OCI-LY1 (cell line): ENCODE measurements at regions not wholly inside any gene's neighbourhood (a gene's known extent, or its start where the extent isn't known, plus 50 kb on each side); places are given as distances from the start of the nearest gene placed in this dataset.

Experiments
- EZH2 ChIP-seq: fragments of 200-600 bp; sonication (generic), shearing (Covaris generic); IDR thresholded peaks from 2 replicates; pipeline ENCODE4 v1.8.0; 2017; ENCODE audit warnings: borderline replicate concordance, mixed run types, mild to moderate bottlenecking, antibody characterized with exemption, low read length, moderate library complexity, mixed read lengths
- TF ChIP-seq, protein P1 (sequence below): fragments of 200-600 bp; sonication (generic), shearing (Covaris generic); IDR thresholded peaks from 2 replicates; pipeline ENCODE4 v1.5.1; 2017; ENCODE audit warnings: mild to moderate bottlenecking, antibody characterized with exemption, low read length, moderate library complexity, mixed read lengths

DNA sequence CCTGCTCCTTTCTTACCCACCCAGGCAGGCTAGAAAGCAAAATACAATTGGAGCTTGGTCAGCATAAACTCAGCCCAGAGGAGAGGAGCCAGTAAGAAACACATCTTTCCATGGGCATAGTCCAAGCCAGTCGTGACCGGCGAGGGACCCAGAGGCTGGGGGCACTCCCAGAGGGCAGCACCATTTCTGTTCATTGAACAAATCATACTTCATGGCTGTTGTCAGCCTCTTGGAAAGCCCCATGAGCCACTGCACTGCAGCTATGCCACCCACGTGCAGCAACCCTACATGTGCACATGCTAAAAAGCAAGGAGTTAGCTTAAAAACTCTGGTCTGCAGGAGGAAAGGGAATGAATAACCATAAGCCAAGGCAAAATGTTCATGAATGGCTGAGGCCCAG is 90.0 kb upstream of the CDKN3 start:
- TF ChIP-seq EZH2: no peak
- TF ChIP-seq, protein P1, sequence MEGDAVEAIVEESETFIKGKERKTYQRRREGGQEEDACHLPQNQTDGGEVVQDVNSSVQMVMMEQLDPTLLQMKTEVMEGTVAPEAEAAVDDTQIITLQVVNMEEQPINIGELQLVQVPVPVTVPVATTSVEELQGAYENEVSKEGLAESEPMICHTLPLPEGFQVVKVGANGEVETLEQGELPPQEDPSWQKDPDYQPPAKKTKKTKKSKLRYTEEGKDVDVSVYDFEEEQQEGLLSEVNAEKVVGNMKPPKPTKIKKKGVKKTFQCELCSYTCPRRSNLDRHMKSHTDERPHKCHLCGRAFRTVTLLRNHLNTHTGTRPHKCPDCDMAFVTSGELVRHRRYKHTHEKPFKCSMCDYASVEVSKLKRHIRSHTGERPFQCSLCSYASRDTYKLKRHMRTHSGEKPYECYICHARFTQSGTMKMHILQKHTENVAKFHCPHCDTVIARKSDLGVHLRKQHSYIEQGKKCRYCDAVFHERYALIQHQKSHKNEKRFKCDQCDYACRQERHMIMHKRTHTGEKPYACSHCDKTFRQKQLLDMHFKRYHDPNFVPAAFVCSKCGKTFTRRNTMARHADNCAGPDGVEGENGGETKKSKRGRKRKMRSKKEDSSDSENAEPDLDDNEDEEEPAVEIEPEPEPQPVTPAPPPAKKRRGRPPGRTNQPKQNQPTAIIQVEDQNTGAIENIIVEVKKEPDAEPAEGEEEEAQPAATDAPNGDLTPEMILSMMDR: no peak
